B cell (primary cell): ENCODE measurements at regions not wholly inside any gene's neighbourhood (a gene's known extent, or its start where the extent isn't known, plus 50 kb on each side); places are given as distances from the start of the nearest gene placed in this dataset.

Source experiments
- EZH2 ChIP-seq: IDR thresholded peaks from 2 replicates; pipeline ENCODE4 v1.6.1; 2012; ENCODE audit warnings: borderline replicate concordance, low read depth, mild to moderate bottlenecking, moderate library complexity, low read length; ENCODE audit not compliant: insufficient read depth, poor library complexity, severe bottlenecking
- TF ChIP-seq, protein P1 (sequence below): fragments of 200-600 bp; IDR thresholded peaks from one replicate; pipeline ENCODE4 v1.8.0; 2022; ENCODE audit warnings: antibody characterized with exemption, mild to moderate bottlenecking

GRCh38 chr11:21810650-21811049 is 382.2 kb upstream of the ANO5 start:
- TF ChIP-seq, protein P1, sequence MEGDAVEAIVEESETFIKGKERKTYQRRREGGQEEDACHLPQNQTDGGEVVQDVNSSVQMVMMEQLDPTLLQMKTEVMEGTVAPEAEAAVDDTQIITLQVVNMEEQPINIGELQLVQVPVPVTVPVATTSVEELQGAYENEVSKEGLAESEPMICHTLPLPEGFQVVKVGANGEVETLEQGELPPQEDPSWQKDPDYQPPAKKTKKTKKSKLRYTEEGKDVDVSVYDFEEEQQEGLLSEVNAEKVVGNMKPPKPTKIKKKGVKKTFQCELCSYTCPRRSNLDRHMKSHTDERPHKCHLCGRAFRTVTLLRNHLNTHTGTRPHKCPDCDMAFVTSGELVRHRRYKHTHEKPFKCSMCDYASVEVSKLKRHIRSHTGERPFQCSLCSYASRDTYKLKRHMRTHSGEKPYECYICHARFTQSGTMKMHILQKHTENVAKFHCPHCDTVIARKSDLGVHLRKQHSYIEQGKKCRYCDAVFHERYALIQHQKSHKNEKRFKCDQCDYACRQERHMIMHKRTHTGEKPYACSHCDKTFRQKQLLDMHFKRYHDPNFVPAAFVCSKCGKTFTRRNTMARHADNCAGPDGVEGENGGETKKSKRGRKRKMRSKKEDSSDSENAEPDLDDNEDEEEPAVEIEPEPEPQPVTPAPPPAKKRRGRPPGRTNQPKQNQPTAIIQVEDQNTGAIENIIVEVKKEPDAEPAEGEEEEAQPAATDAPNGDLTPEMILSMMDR, result no peak
- no peak for TF ChIP-seq EZH2
